ENCODE measurements at regions not wholly inside any gene's neighbourhood (a gene's known extent, or its start where the extent isn't known, plus 50 kb on each side); places are given as distances from the start of the nearest gene placed in this dataset.

GRCh38 chr19:34837262-34837661, 64.2 kb upstream of the ZNF599 start:
- DNase-seq (ENCODE audit: extremely low read depth in 1 of 4, low spot score in 3 of 4): no peak
- Histone ChIP-seq H3K4me1 (replicated peaks in 1 of 2; ENCODE audit: control insufficient read depth in 2 of 2, insufficient read depth in 2 of 2, low read length in 2 of 2) (peaks cover 10 to 15% of the 10 kb centered on the region in 2 experiments; a peak in 4 of 5 replicates), H3K27ac (ENCODE audit: extremely low read depth, low read depth, low read length) (no peak overlapping the region), H3K4me3 (no peak overlapping the region), H3K9me1 (ENCODE audit: control insufficient read depth, insufficient read depth, low read length) (no peaks in the 10 kb centered on the region), H3K9me3 (replicated peaks; ENCODE audit: control insufficient read depth, insufficient read depth, low read depth, low read length) (no peaks in the 10 kb centered on the region), H4K20me1 (replicated peaks; ENCODE audit: control insufficient read depth, insufficient read depth, low read length) (no peaks in the 10 kb centered on the region), H3K36me3 (ENCODE audit: control insufficient read depth, insufficient read depth, low read length) (no peaks in the 10 kb centered on the region), H3K4me2 (ENCODE audit: insufficient read depth, low read length) (no peak overlapping the region), H3K27me3 (ENCODE audit: control insufficient read depth in 2 of 2, insufficient read depth in 2 of 2, low read length in 2 of 2) (peaks cover 0 to 14% of the 10 kb centered on the region in 2 experiments; a peak in 4 of 5 replicates), H3K79me2 (ENCODE audit: control insufficient read depth, insufficient read depth, low read length) (no peaks in the 10 kb centered on the region), H2AFZ (ENCODE audit: low read depth, low read length) (no peak overlapping the region), H3K9ac (ENCODE audit: insufficient read depth in 1 of 2, low read depth in 2 of 2, low read length in 2 of 2) (no peak overlapping the region)
- POLR2A ChIA-PET: interaction anchor here (1.0 to 1.6 kb wide), 2 partner anchors 10 to 12 kb away, joined by 3 to 5 read pairs; no protein-coding TSS in a partner anchor
- ATAC-seq: no peak
- intact Hi-C loops (cut with micrococcal nuclease) (no loop called here), in situ Hi-C loops (cut with MboI) (loop anchor here (10.0 kb wide), 1 partner anchor 298 kb away; the partner anchor contains the start of genes FXYD1 and LGI4)
- CTCF ChIA-PET (ENCODE audit: low intra/inter-chr PET ratio): no interaction called here
- no TSS peak for BruUV-seq (replicated peaks)
- WGBS (ENCODE audit: insufficient coverage, low coverage, missing lambda C conversion rate): 0% methylated on average over 1 of the region's 1 CpG
- FAIRE-seq: no peak
- no peak for TF ChIP-seq MCM7 (IDR thresholded peaks at IDR 0.05)
- no peak for TF ChIP-seq BRF2 (IDR thresholded peaks at IDR 0.05; ENCODE audit: borderline replicate concordance, insufficient read depth, insufficient read length)
- no peak for TF ChIP-seq ZNF407 (IDR thresholded peaks at IDR 0.05; ENCODE audit: low read depth)
- TF ChIP-seq RAD21 (CRISPR knock-in tag; conservative IDR thresholded peaks at IDR 0.05 in 1 of 2, IDR thresholded peaks at IDR 0.05 in 1 of 2): no peak
- no peak for TF ChIP-seq KDM2B (CRISPR knock-in tag; IDR thresholded peaks at IDR 0.05)
- TF ChIP-seq PKNOX1 (IDR thresholded peaks at IDR 0.05): no peak
- TF ChIP-seq TAF7 (tag; IDR thresholded peaks at IDR 0.05): no peak
- TF ChIP-seq, protein P1, sequence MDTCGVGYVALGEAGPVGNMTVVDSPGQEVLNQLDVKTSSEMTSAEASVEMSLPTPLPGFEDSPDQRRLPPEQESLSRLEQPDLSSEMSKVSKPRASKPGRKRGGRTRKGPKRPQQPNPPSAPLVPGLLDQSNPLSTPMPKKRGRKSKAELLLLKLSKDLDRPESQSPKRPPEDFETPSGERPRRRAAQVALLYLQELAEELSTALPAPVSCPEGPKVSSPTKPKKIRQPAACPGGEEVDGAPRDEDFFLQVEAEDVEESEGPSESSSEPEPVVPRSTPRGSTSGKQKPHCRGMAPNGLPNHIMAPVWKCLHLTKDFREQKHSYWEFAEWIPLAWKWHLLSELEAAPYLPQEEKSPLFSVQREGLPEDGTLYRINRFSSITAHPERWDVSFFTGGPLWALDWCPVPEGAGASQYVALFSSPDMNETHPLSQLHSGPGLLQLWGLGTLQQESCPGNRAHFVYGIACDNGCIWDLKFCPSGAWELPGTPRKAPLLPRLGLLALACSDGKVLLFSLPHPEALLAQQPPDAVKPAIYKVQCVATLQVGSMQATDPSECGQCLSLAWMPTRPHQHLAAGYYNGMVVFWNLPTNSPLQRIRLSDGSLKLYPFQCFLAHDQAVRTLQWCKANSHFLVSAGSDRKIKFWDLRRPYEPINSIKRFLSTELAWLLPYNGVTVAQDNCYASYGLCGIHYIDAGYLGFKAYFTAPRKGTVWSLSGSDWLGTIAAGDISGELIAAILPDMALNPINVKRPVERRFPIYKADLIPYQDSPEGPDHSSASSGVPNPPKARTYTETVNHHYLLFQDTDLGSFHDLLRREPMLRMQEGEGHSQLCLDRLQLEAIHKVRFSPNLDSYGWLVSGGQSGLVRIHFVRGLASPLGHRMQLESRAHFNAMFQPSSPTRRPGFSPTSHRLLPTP (IDR thresholded peaks at IDR 0.05; ENCODE audit: borderline replicate concordance, extremely low read depth, insufficient read length): no peak
